Mucosa of descending colon (tissue), 3 donors: ENCODE measurements at regions not wholly inside any gene's neighbourhood (a gene's known extent, or its start where the extent isn't known, plus 50 kb on each side); places are given as distances from the start of the nearest gene placed in this dataset.

Experiments used
- ATAC-seq: fragments of 200-7000 bp; cut with Tn5 transposase; one replicate; pipeline ENCODE4 v1.9.1; 2020; ENCODE audit warnings: mild to moderate bottlenecking, moderate library complexity
- DNase-seq, 3 donors: peaks; one replicate each; pipeline ENCODE4 v3.0.0-alpha.2; 2020
- H3K36me3 ChIP-seq: fragments of 200-600 bp; one replicate; pipeline ENCODE4 v1.8.0; 2021; ENCODE audit warnings: low read depth, mild to moderate bottlenecking
- H3K4me1 ChIP-seq: fragments of 200-600 bp; one replicate; pipeline ENCODE4 v1.8.0; 2021; ENCODE audit warnings: low read depth, mild to moderate bottlenecking
- H3K4me3 ChIP-seq: fragments of 200-600 bp; one replicate; pipeline ENCODE4 v1.8.0; 2021; ENCODE audit warnings: mild to moderate bottlenecking
- H3K9me3 ChIP-seq: fragments of 200-600 bp; one replicate; pipeline ENCODE4 v1.8.0; 2021; ENCODE audit warnings: mild to moderate bottlenecking
- CTCF ChIP-seq: fragments of 200-600 bp; IDR thresholded peaks from one replicate; pipeline ENCODE4 v1.8.0; 2022; ENCODE audit warnings: antibody characterized with exemption, mild to moderate bottlenecking
- intact Hi-C, 2 donors: fragments of 100-400 bp; cut with DNase I in 1 of 2; cut with micrococcal nuclease in 1 of 2; formaldehyde crosslinking; loops; one replicate each; pipeline versions ENCODE4 v1.11.0 to v1.11.1; 2022; cut with DNase I, micrococcal nuclease
- donor health status: DM: no; HTN: no; CAD: no; lungs with moderate emphysema.
- donor health status: DM: no; HTN: no; CAD: no.
- donor health status: DM: no; HTN: yes; CAD: no.

GRCh38 chr2:16214391-16214790, 274.0 kb downstream of the MYCN start:
- H3K9me3 ChIP-seq, result no peaks in the 10 kb centered on the region
- TF ChIP-seq CTCF, result no peak
- DNase-seq (no peak), ATAC-seq (no peak)
- H3K36me3 ChIP-seq, result no peaks in the 10 kb centered on the region
- H3K4me3 ChIP-seq, result no peak overlapping the region
- no peaks in the 10 kb centered on the region for H3K4me1 ChIP-seq
- intact Hi-C loops, result no loop called here

GRCh38 chr2:16212321-16212720, 272.0 kb downstream of the MYCN start:
- DNase-seq (no peak), ATAC-seq (no peak)
- TF ChIP-seq CTCF, result no peak
- no peaks in the 10 kb centered on the region for H3K4me1 ChIP-seq
- H3K4me3 ChIP-seq, result no peak overlapping the region
- H3K9me3 ChIP-seq, result no peaks in the 10 kb centered on the region
- H3K36me3 ChIP-seq, result no peaks in the 10 kb centered on the region
- intact Hi-C loops, result no loop called here

- ATAC-seq, result no peak
- no peak for TF ChIP-seq CTCF
- no peaks in the 10 kb centered on the region for H3K9me3 ChIP-seq
- no peak for DNase-seq
- H3K4me3 ChIP-seq, result no peak overlapping the region
- H3K4me1 ChIP-seq, result no peaks in the 10 kb centered on the region
- intact Hi-C loops, result no loop called here
- no peaks in the 10 kb centered on the region for H3K36me3 ChIP-seq
These were observed 271.0 kb downstream of the MYCN start for GRCh38 chr2:16211341-16211740.

- intact Hi-C loops, result no loop called here
- H3K9me3 ChIP-seq, result no peaks in the 10 kb centered on the region
- DNase-seq (no peak), ATAC-seq (no peak)
- H3K36me3 ChIP-seq, result no peaks in the 10 kb centered on the region
- H3K4me1 ChIP-seq, result no peaks in the 10 kb centered on the region
- no peak overlapping the region for H3K4me3 ChIP-seq
- no peak for TF ChIP-seq CTCF
These were observed 270.5 kb downstream of the MYCN start for GRCh38 chr2:16210841-16211240.

GRCh38 chr2:16209799-16210198, 269.4 kb downstream of the MYCN start:
- intact Hi-C loops, result no loop called here
- TF ChIP-seq CTCF, result no peak
- H3K36me3 ChIP-seq, result no peaks in the 10 kb centered on the region
- H3K9me3 ChIP-seq, result no peaks in the 10 kb centered on the region
- H3K4me3 ChIP-seq, result no peak overlapping the region
- ATAC-seq (no peak), DNase-seq (no peak)
- H3K4me1 ChIP-seq, result no peaks in the 10 kb centered on the region

- DNase-seq, result no peak
These were observed 268.6 kb downstream of the MYCN start for GRCh38 chr2:16208921-16209320.

More at GRCh38 chr2:16208921-16209320, 268.6 kb downstream of the MYCN start:
- ATAC-seq, result no peak
- Histone ChIP-seq H3K36me3 (no peaks in the 10 kb centered on the region), H3K9me3 (no peaks in the 10 kb centered on the region), H3K4me3 (no peak overlapping the region), H3K4me1 (peaks cover 3% of the 10 kb centered on the region)
- intact Hi-C loops, result no loop called here
- no peak for TF ChIP-seq CTCF
